ENCODE measurements at regions not wholly inside any gene's neighbourhood (a gene's known extent, or its start where the extent isn't known, plus 50 kb on each side); places are given as distances from the start of the nearest gene placed in this dataset.
A peak's percentile ranks its signal among the peaks of the same experiment; 100 is the strongest.
"Not testable (repeated sequence)": the region's sequence is repeated elsewhere in the genome, so short reads cannot be mapped to it uniquely, and the experiment has no call there.

- DNase-seq (ENCODE audit: low read depth, low spot score) = no peak
These were observed 339.2 kb upstream of the KAZN start for GRCh38 chr1:14259191-14259757.

- no peak for DNase-seq (ENCODE audit: low read depth, low spot score)
These were observed 338.0 kb upstream of the KAZN start for GRCh38 chr1:14260480-14260879.

GRCh38 chr1:14261395-14261794, 337.1 kb upstream of the KAZN start:
- DNase-seq (ENCODE audit: low read depth, low spot score) = no peak

GRCh38 chr1:14262637-14263036, 335.8 kb upstream of the KAZN start:
- no peak for DNase-seq (ENCODE audit: low read depth, low spot score)

- no peak for DNase-seq (ENCODE audit: low read depth, low spot score)
These were observed 335.3 kb upstream of the KAZN start for GRCh38 chr1:14263225-14263624.

- DNase-seq (ENCODE audit: low read depth, low spot score) = no peak
These were observed 334.8 kb upstream of the KAZN start for GRCh38 chr1:14263671-14264070.

GRCh38 chr1:14265495-14265894, 333.0 kb upstream of the KAZN start:
- no peak for DNase-seq (ENCODE audit: low read depth, low spot score)

- no peak for DNase-seq (ENCODE audit: low read depth, low spot score)
These were observed 330.5 kb upstream of the KAZN start for GRCh38 chr1:14267991-14268390.

GRCh38 chr1:14270821-14271220, 327.7 kb upstream of the KAZN start:
- no peak for DNase-seq (ENCODE audit: low read depth, low spot score)

- DNase-seq (ENCODE audit: low read depth, low spot score) = no peak
These were observed 324.7 kb upstream of the KAZN start for GRCh38 chr1:14273811-14274210.

GRCh38 chr1:14279891-14280290, 318.6 kb upstream of the KAZN start:
- DNase-seq (ENCODE audit: low read depth, low spot score) = not testable (repeated sequence)

GRCh38 chr1:14280909-14281308, 317.6 kb upstream of the KAZN start:
- no peak for DNase-seq (ENCODE audit: low read depth, low spot score)

GRCh38 chr1:14281412-14281811, 317.1 kb upstream of the KAZN start:
- DNase-seq (ENCODE audit: low read depth, low spot score) = no peak

GRCh38 chr1:14282707-14283106, 315.8 kb upstream of the KAZN start:
- no peak for DNase-seq (ENCODE audit: low read depth, low spot score)

GRCh38 chr1:14285238-14285637, 313.2 kb upstream of the KAZN start:
- no peak for DNase-seq (ENCODE audit: low read depth, low spot score)

- DNase-seq (ENCODE audit: low read depth, low spot score) = peak; percentile 51
These were observed 307.3 kb upstream of the KAZN start for GRCh38 chr1:14291182-14291581.

- DNase-seq (ENCODE audit: low read depth, low spot score) = no peak
These were observed 306.0 kb upstream of the KAZN start for GRCh38 chr1:14292520-14292919.

GRCh38 chr1:14294006-14294405, 304.5 kb upstream of the KAZN start:
- no peak for DNase-seq (ENCODE audit: low read depth, low spot score)

- no peak for DNase-seq (ENCODE audit: low read depth, low spot score)
These were observed 303.5 kb upstream of the KAZN start for GRCh38 chr1:14294860-14295536.

- no peak for DNase-seq (ENCODE audit: low read depth, low spot score)
These were observed 301.7 kb upstream of the KAZN start for GRCh38 chr1:14296795-14297194.

GRCh38 chr1:14297356-14297755, 301.1 kb upstream of the KAZN start:
- DNase-seq (ENCODE audit: low read depth, low spot score) = no peak

- DNase-seq (ENCODE audit: low read depth, low spot score) = no peak
These were observed 299.7 kb upstream of the KAZN start for GRCh38 chr1:14298806-14299205.

- DNase-seq (ENCODE audit: low read depth, low spot score) = no peak
These were observed 297.3 kb upstream of the KAZN start for GRCh38 chr1:14300991-14301703.

All from ELF-1 (cell line).